ENCODE measurements at regions not wholly inside any gene's neighbourhood (a gene's known extent, or its start where the extent isn't known, plus 50 kb on each side); places are given as distances from the start of the nearest gene placed in this dataset.

- H3K27ac ChIP-seq (ENCODE audit: extremely low read depth, low read depth, low read length) = no peak overlapping the region
- CTCF ChIA-PET = no interaction called here
- POLR2A ChIA-PET = no interaction called here
Observed at GRCh38 chr7:152970481-152970880, 210.9 kb downstream of the ACTR3B start.

GRCh38 chr7:152974577-152974976, 215.0 kb downstream of the ACTR3B start:
- Histone ChIP-seq H3K4me3 (ENCODE audit: low read depth, low read length) (no peak overlapping the region), H3K9me3 (ENCODE audit: control insufficient read depth, insufficient read depth, low read depth, low read length) (no peaks in the 10 kb centered on the region), H3K4me1 (ENCODE audit: control insufficient read depth, insufficient read depth, low read length) (no peaks in the 10 kb centered on the region), H3K27ac (ENCODE audit: extremely low read depth, low read depth, low read length) (no peak overlapping the region), H3K36me3 (ENCODE audit: control insufficient read depth in 2 of 2, insufficient read depth in 1 of 2, low read length in 2 of 2) (no peaks in the 10 kb centered on the region)
- POLR2A ChIA-PET = no interaction called here
- CTCF ChIA-PET = no interaction called here
- TF ChIP-seq, protein P1, sequence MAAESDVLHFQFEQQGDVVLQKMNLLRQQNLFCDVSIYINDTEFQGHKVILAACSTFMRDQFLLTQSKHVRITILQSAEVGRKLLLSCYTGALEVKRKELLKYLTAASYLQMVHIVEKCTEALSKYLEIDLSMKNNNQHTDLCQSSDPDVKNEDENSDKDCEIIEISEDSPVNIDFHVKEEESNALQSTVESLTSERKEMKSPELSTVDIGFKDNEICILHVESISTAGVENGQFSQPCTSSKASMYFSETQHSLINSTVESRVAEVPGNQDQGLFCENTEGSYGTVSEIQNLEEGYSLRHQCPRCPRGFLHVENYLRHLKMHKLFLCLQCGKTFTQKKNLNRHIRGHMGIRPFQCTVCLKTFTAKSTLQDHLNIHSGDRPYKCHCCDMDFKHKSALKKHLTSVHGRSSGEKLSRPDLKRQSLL (tag by site-specific recombination; IDR thresholded peaks at IDR 0.05) = no peak
- no peak for TF ChIP-seq ZNF404 (tag by site-specific recombination; IDR thresholded peaks at IDR 0.05)
- TF ChIP-seq ZNF48 (tag by site-specific recombination; IDR thresholded peaks at IDR 0.05) = no peak
- TF ChIP-seq KLF8 (tag by site-specific recombination; IDR thresholded peaks at IDR 0.05) = no peak
- no peak for TF ChIP-seq ZNF174 (tag by site-specific recombination; IDR thresholded peaks at IDR 0.05)
- TF ChIP-seq, protein P2, sequence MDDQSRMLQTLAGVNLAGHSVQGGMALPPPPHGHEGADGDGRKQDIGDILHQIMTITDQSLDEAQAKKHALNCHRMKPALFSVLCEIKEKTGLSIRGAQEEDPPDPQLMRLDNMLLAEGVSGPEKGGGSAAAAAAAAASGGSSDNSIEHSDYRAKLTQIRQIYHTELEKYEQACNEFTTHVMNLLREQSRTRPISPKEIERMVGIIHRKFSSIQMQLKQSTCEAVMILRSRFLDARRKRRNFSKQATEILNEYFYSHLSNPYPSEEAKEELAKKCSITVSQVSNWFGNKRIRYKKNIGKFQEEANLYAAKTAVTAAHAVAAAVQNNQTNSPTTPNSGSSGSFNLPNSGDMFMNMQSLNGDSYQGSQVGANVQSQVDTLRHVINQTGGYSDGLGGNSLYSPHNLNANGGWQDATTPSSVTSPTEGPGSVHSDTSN (CRISPR knock-in tag; IDR thresholded peaks at IDR 0.05) = no peak
- TF ChIP-seq PRDM10 (tag by site-specific recombination; IDR thresholded peaks at IDR 0.05) = no peak
- no peak for TF ChIP-seq ZNF223 (tag by site-specific recombination; IDR thresholded peaks at IDR 0.05)
- no peak for TF ChIP-seq ZNF768 (tag by site-specific recombination; IDR thresholded peaks at IDR 0.05)
- no peak for TF ChIP-seq ZNF624 (tag by site-specific recombination; IDR thresholded peaks at IDR 0.05)
- TF ChIP-seq, protein P3, sequence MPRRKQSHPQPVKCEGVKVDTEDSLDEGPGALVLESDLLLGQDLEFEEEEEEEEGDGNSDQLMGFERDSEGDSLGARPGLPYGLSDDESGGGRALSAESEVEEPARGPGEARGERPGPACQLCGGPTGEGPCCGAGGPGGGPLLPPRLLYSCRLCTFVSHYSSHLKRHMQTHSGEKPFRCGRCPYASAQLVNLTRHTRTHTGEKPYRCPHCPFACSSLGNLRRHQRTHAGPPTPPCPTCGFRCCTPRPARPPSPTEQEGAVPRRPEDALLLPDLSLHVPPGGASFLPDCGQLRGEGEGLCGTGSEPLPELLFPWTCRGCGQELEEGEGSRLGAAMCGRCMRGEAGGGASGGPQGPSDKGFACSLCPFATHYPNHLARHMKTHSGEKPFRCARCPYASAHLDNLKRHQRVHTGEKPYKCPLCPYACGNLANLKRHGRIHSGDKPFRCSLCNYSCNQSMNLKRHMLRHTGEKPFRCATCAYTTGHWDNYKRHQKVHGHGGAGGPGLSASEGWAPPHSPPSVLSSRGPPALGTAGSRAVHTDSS (tag by site-specific recombination; IDR thresholded peaks at IDR 0.05) = no peak

More at GRCh38 chr7:152970481-152970880, 210.9 kb downstream of the ACTR3B start:
- H3K9me3 ChIP-seq (ENCODE audit: control insufficient read depth, insufficient read depth, low read depth, low read length) = no peaks in the 10 kb centered on the region
- no peaks in the 10 kb centered on the region for H3K4me1 ChIP-seq (ENCODE audit: control insufficient read depth, insufficient read depth, low read length)
- no peak overlapping the region for H3K4me3 ChIP-seq (ENCODE audit: low read depth, low read length)
- no peak for TF ChIP-seq ZNF785 (tag by site-specific recombination; IDR thresholded peaks at IDR 0.05)
- no peak for TF ChIP-seq ZNF354C (tag by site-specific recombination; IDR thresholded peaks at IDR 0.05; ENCODE audit: borderline replicate concordance, low read depth)
- TF ChIP-seq SETDB1 (IDR thresholded peaks at IDR 0.05; ENCODE audit: insufficient read length, low read length) = peak; percentile 50
- no peaks in the 10 kb centered on the region for H3K36me3 ChIP-seq (ENCODE audit: control insufficient read depth in 2 of 2, insufficient read depth in 1 of 2, low read length in 2 of 2)

GRCh38 chr7:152975076-152975475, 215.5 kb downstream of the ACTR3B start:
- ChIA-PET CTCF (interaction anchor here (0.6 kb wide), 1 partner anchor 823 kb away, joined by 3 read pairs; no protein-coding TSS in a partner anchor), POLR2A (no interaction called here)
- TF ChIP-seq, protein P4, sequence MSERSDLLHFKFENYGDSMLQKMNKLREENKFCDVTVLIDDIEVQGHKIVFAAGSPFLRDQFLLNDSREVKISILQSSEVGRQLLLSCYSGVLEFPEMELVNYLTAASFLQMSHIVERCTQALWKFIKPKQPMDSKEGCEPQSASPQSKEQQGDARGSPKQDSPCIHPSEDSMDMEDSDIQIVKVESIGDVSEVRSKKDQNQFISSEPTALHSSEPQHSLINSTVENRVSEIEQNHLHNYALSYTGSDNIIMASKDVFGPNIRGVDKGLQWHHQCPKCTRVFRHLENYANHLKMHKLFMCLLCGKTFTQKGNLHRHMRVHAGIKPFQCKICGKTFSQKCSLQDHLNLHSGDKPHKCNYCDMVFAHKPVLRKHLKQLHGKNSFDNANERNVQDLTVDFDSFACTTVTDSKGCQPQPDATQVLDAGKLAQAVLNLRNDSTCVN (tag by site-specific recombination; optimal IDR thresholded peaks at IDR 0.05) = no peak
- TF ChIP-seq ZNF394 (tag by site-specific recombination; IDR thresholded peaks at IDR 0.05; ENCODE audit: borderline replicate concordance) = no peak
- no peak for TF ChIP-seq ZNF2 (tag by site-specific recombination; IDR thresholded peaks at IDR 0.05)
- no peak overlapping the region for H3K27ac ChIP-seq (ENCODE audit: extremely low read depth, low read depth, low read length)
- no peak overlapping the region for H3K4me3 ChIP-seq (ENCODE audit: low read depth, low read length)
- no peaks in the 10 kb centered on the region for H3K4me1 ChIP-seq (ENCODE audit: control insufficient read depth, insufficient read depth, low read length)
- H3K9me3 ChIP-seq (ENCODE audit: control insufficient read depth, insufficient read depth, low read depth, low read length) = no peaks in the 10 kb centered on the region
- no peaks in the 10 kb centered on the region for H3K36me3 ChIP-seq (ENCODE audit: control insufficient read depth in 2 of 2, insufficient read depth in 1 of 2, low read length in 2 of 2)
